Sigmoid colon (tissue), 6 donors: ENCODE measurements at regions not wholly inside any gene's neighbourhood (a gene's known extent, or its start where the extent isn't known, plus 50 kb on each side); places are given as distances from the start of the nearest gene placed in this dataset.

ENCODE experiments used
- DNase-seq: peaks from one replicate; pipeline ENCODE4 v3.0.0-alpha.2; 2019
- H3K27ac ChIP-seq, 4 donors: fragments of 200-600 bp; sonication (generic); one replicate each; pipeline ENCODE4 v1.5.1; 2016 to 2019; ENCODE audit warnings: mild to moderate bottlenecking in 1 of 4
- H3K27me3 ChIP-seq, 3 donors: fragments of 200-600 bp; sonication (generic); one replicate each; pipeline ENCODE4 v1.5.1; 2019; ENCODE audit warnings: mild to moderate bottlenecking in 1 of 3
- H3K36me3 ChIP-seq, 4 donors: fragments of 200-600 bp; sonication (generic); one replicate each; pipeline ENCODE4 v1.5.1; 2016 to 2019
- H3K4me1 ChIP-seq, 4 donors: fragments of 200-600 bp; sonication (generic); one replicate each; pipeline ENCODE4 v1.5.1; 2017 to 2019
- H3K4me3 ChIP-seq, 4 donors: fragments of 200-600 bp; sonication (generic); one replicate each; pipeline ENCODE4 v1.5.1; 2017 to 2019; ENCODE audit warnings: mild to moderate bottlenecking in 2 of 4, moderate library complexity in 1 of 4
- H3K9me3 ChIP-seq, 4 donors: fragments of 200-600 bp in 3 of 4; sonication (generic) in 3 of 4; one replicate each; pipeline versions ENCODE4 v1.5.1 to v1.6.1; 2013 to 2019
- CTCF ChIP-seq, 4 experiments: fragments of 450-650 bp in 3 of 4; fragments of 200-600 bp in 1 of 4; IDR thresholded peaks; one replicate each; pipeline ENCODE4 v1.5.1; 2016 to 2019; ENCODE audit warnings: antibody characterized with exemption in 4 of 4, mild to moderate bottlenecking in 3 of 4, moderate library complexity in 2 of 4
- EP300 ChIP-seq, 4 donors: sonication (generic); formaldehyde crosslinking; IDR thresholded peaks; one replicate each; pipeline ENCODE4 v1.6.1; 2017; ENCODE audit warnings: antibody characterized with exemption in 4 of 4
- POLR2A ChIP-seq, 2 donors: fragments of 450-650 bp; IDR thresholded peaks; one replicate each; pipeline ENCODE4 v1.6.1; 2016; ENCODE audit warnings: antibody characterized with exemption in 2 of 2, mild to moderate bottlenecking in 2 of 2, moderate library complexity in 2 of 2
- POLR2AphosphoS5 ChIP-seq, 4 donors: sonication (generic); formaldehyde crosslinking; IDR thresholded peaks; one replicate each; pipeline ENCODE4 v1.6.1; 2017; ENCODE audit warnings: antibody characterized with exemption in 4 of 4
- WGBS, 2 donors: extraction: QIAGEN DNeasy Blood & Tissue Kit; methylation state at CpG; one replicate each; pipeline ENCODE4 v1.1.7; 2013; 5-methylcytosine and 5-hydroxymethylcytosine counted together
- intact Hi-C: fragments of 100-400 bp; cut with DNase I; formaldehyde crosslinking; loops from one replicate; pipeline ENCODE4 v1.15.1; 2023
- donor health status: healthy with polysubstance abuse.
- donor health status: healthy.

GRCh38 chr5:68932830-68933434, 160.9 kb upstream of the SLC30A5 start:
- Histone ChIP-seq H3K9me3 (peaks cover 0 to 14% (median 0%) of the 10 kb centered on the region in 4 donors), H3K27ac (no peak overlapping the region), H3K27me3 (no peaks in the 10 kb centered on the region), H3K4me1 (no peaks in the 10 kb centered on the region), H3K4me3 (no peak overlapping the region), H3K36me3 (no peaks in the 10 kb centered on the region)
- TF ChIP-seq POLR2A (IDR thresholded peaks at IDR 0.05): no peak
- no peak for TF ChIP-seq POLR2AphosphoS5 (IDR thresholded peaks at IDR 0.05)
- no peak for TF ChIP-seq EP300 (IDR thresholded peaks at IDR 0.05)
- no peak for TF ChIP-seq CTCF (IDR thresholded peaks at IDR 0.05)
- no peak for DNase-seq
- WGBS, 2 donors: 86 to 90% methylated on average over 3 of the region's 3 CpGs
- intact Hi-C loops: no loop called here

- TF ChIP-seq EP300 (IDR thresholded peaks at IDR 0.05): no peak
- TF ChIP-seq POLR2A (IDR thresholded peaks at IDR 0.05): no peak
- TF ChIP-seq CTCF (IDR thresholded peaks at IDR 0.05): no peak
- TF ChIP-seq POLR2AphosphoS5 (IDR thresholded peaks at IDR 0.05): no peak
- no peak overlapping the region for H3K4me3 ChIP-seq
- intact Hi-C loops: no loop called here
- 90 to 95% methylated on average over 2 of the region's 2 CpGs for WGBS, 2 donors
- no peaks in the 10 kb centered on the region for H3K9me3 ChIP-seq
- H3K27ac ChIP-seq: no peak overlapping the region
- no peaks in the 10 kb centered on the region for H3K4me1 ChIP-seq
- no peaks in the 10 kb centered on the region for H3K27me3 ChIP-seq
- no peak for DNase-seq
- no peaks in the 10 kb centered on the region for H3K36me3 ChIP-seq
These were observed 151.6 kb upstream of the SLC30A5 start for GRCh38 chr5:68942169-68942568.

- H3K27ac ChIP-seq: no peak overlapping the region
- WGBS, 2 donors: 97 to 98% methylated on average over 3 of the region's 3 CpGs
- DNase-seq: no peak
- intact Hi-C loops: no loop called here
- H3K27me3 ChIP-seq: no peaks in the 10 kb centered on the region
- no peaks in the 10 kb centered on the region for H3K4me1 ChIP-seq
- H3K4me3 ChIP-seq: no peak overlapping the region
- no peaks in the 10 kb centered on the region for H3K36me3 ChIP-seq
- no peaks in the 10 kb centered on the region for H3K9me3 ChIP-seq
- no peak for TF ChIP-seq POLR2AphosphoS5 (IDR thresholded peaks at IDR 0.05)
- no peak for TF ChIP-seq EP300 (IDR thresholded peaks at IDR 0.05)
These were observed 147.1 kb upstream of the SLC30A5 start for GRCh38 chr5:68946728-68947127.

- no peaks in the 10 kb centered on the region for H3K9me3 ChIP-seq
These were observed 145.8 kb upstream of the SLC30A5 start for GRCh38 chr5:68947986-68948385.

GRCh38 chr5:68949256-68949655, 144.6 kb upstream of the SLC30A5 start:
- DNase-seq: no peak
- intact Hi-C loops: no loop called here
- H3K9me3 ChIP-seq: no peaks in the 10 kb centered on the region
- no peak for TF ChIP-seq EP300 (IDR thresholded peaks at IDR 0.05)
- TF ChIP-seq POLR2AphosphoS5 (IDR thresholded peaks at IDR 0.05): no peak
- TF ChIP-seq POLR2A (IDR thresholded peaks at IDR 0.05): no peak
- TF ChIP-seq CTCF (IDR thresholded peaks at IDR 0.05): no peak
- H3K27me3 ChIP-seq: no peaks in the 10 kb centered on the region
- 78 to 91% methylated on average over 3 of the region's 3 CpGs for WGBS, 2 donors
- H3K4me3 ChIP-seq: no peak overlapping the region
- H3K36me3 ChIP-seq: no peaks in the 10 kb centered on the region
- H3K4me1 ChIP-seq: peaks cover 0 to 8% (median 0%) of the 10 kb centered on the region in 4 donors
- H3K27ac ChIP-seq: no peak overlapping the region

More at GRCh38 chr5:68947986-68948385, 145.8 kb upstream of the SLC30A5 start:
- Histone ChIP-seq H3K4me1 (peaks cover 0 to under 1% (median 0%) of the 10 kb centered on the region in 4 donors), H3K27ac (no peak overlapping the region), H3K36me3 (no peaks in the 10 kb centered on the region), H3K4me3 (no peak overlapping the region), H3K27me3 (no peaks in the 10 kb centered on the region)
- 20 to 97% methylated on average over 2 of the region's 2 CpGs for WGBS, 2 donors
- no peak for TF ChIP-seq POLR2A (IDR thresholded peaks at IDR 0.05)
- no peak for TF ChIP-seq EP300 (IDR thresholded peaks at IDR 0.05)
- TF ChIP-seq CTCF (IDR thresholded peaks at IDR 0.05): no peak
- TF ChIP-seq POLR2AphosphoS5 (IDR thresholded peaks at IDR 0.05): no peak
- no peak for DNase-seq
- intact Hi-C loops: no loop called here
